B cell (primary cell): ENCODE measurements at regions not wholly inside any gene's neighbourhood (a gene's known extent, or its start where the extent isn't known, plus 50 kb on each side); places are given as distances from the start of the nearest gene placed in this dataset.

Source experiments
- ATAC-seq: fragments of 200-7000 bp; cut with Tn5 transposase; one replicate; pipeline ENCODE4 v1.10.0; 2021; ENCODE audit warnings: low read depth, mild to moderate bottlenecking, moderate number of reproducible peaks, moderate library complexity
- CTCF ChIA-PET: fragments of 350-600 bp; sonication (Branson Sonifier 250); formaldehyde crosslinking; loops from one replicate; lab custom pipeline; 2021; ENCODE audit warnings: antibody characterized with exemption, inconsistent platforms; lab: Charles Lee
- POLR2A ChIA-PET: fragments of 350-600 bp; sonication (Branson Sonifier 250); formaldehyde crosslinking; loops from one replicate; lab custom pipeline; 2021; ENCODE audit warnings: antibody characterized with exemption; lab: Charles Lee
- DNase-seq: peaks from one replicate; pipeline ENCODE4 v3.0.0; 2013
- H2AFZ ChIP-seq: 2 replicates; pipeline ENCODE4 v1.6.1; 2012; ENCODE audit warnings: mild to moderate bottlenecking, low read depth, low read length; ENCODE audit not compliant: insufficient read depth, poor library complexity, severe bottlenecking
- H3K27ac ChIP-seq, 2 donors: 1 replicate in 1 of 2; 2 replicates in 1 of 2; pipeline ENCODE4 v1.5.1; 2012 to 2013; ENCODE audit warnings: low read length in 2 of 2, mild to moderate bottlenecking in 2 of 2, moderate library complexity in 1 of 2
- H3K27me3 ChIP-seq, 4 experiments: fragments of 200-600 bp in 1 of 4; sonication (generic) in 1 of 4; replicated peaks in 1 of 4; 1 replicate in 2 of 4; 2 replicates in 2 of 4; pipeline versions ENCODE4 v1.6.1 to v1.7.0; 2013 to 2016; ENCODE audit warnings: low read length in 3 of 4, mild to moderate bottlenecking in 2 of 4, mixed read lengths in 1 of 4, moderate library complexity in 1 of 4; ENCODE audit not compliant: insufficient read depth in 4 of 4, control insufficient read depth in 3 of 4; ENCODE audit errors: control extremely low read depth in 1 of 4
- H3K36me3 ChIP-seq, 2 experiments: replicated peaks in 1 of 2; 1 replicate in 1 of 2; 2 replicates in 1 of 2; pipeline versions ENCODE4 v1.6.1 to v1.7.1; 2013; ENCODE audit warnings: low read length in 1 of 2; ENCODE audit not compliant: insufficient read depth in 2 of 2, control insufficient read depth in 1 of 2; ENCODE audit errors: control extremely low read depth in 1 of 2, extremely low read depth in 1 of 2
- H3K4me1 ChIP-seq, 2 donors: fragments of 200-600 bp in 1 of 2; sonication (generic) in 1 of 2; 1 replicate in 1 of 2; 2 replicates in 1 of 2; pipeline versions ENCODE4 v1.5.1 to v1.6.1; 2013 to 2017; ENCODE audit warnings: low read length in 2 of 2; ENCODE audit not compliant: control insufficient read depth in 2 of 2, insufficient read depth in 2 of 2
- H3K4me2 ChIP-seq: replicated peaks from 2 replicates; pipeline ENCODE3; 2012; ENCODE audit warnings: mild to moderate bottlenecking, low read depth, low read length; ENCODE audit not compliant: poor library complexity, severe bottlenecking
- H3K4me3 ChIP-seq, 5 experiments: fragments of 200-600 bp in 1 of 5; sonication (generic) in 1 of 5; 1 replicate in 3 of 5; 2 replicates in 2 of 5; pipeline versions ENCODE4 v1.5.1 to v1.7.0; 2011 to 2016; ENCODE audit warnings: low read length in 4 of 5, mild to moderate bottlenecking in 4 of 5, low read depth in 2 of 5, control low read depth in 1 of 5, moderate library complexity in 1 of 5; ENCODE audit not compliant: insufficient read depth in 1 of 5; ENCODE audit errors: control extremely low read depth in 1 of 5, extremely low read depth in 1 of 5
- H3K79me2 ChIP-seq: fragments of 200-600 bp; sonication (generic); one replicate; pipeline ENCODE4 v1.6.0; 2016; ENCODE audit warnings: low read length; ENCODE audit not compliant: control insufficient read depth, insufficient read depth
- H3K9ac ChIP-seq: fragments of 200-600 bp; sonication (generic); 2 replicates; pipeline ENCODE4 v1.6.1; 2017; ENCODE audit warnings: mild to moderate bottlenecking, low read length, moderate library complexity
- H3K9me3 ChIP-seq, 3 donors: one replicate each; pipeline versions ENCODE4 v1.6.1 to v1.7.1; 2013; ENCODE audit warnings: low read length in 2 of 3; ENCODE audit not compliant: control insufficient read depth in 2 of 3, insufficient read depth in 1 of 3; ENCODE audit errors: control extremely low read depth in 1 of 3
- H4K20me1 ChIP-seq: 2 replicates; pipeline ENCODE4 v1.6.0; 2012; ENCODE audit warnings: mild to moderate bottlenecking, low read length; ENCODE audit not compliant: insufficient read depth, control insufficient read depth, poor library complexity, severe bottlenecking
- H3K27ac Mint-ChIP-seq: one replicate; pipeline ENCODE4 v1.8.0; 2021; ENCODE audit warnings: mixed read lengths
- H3K27me3 Mint-ChIP-seq: one replicate; pipeline ENCODE4 v1.8.0; 2021; ENCODE audit warnings: mixed read lengths
- H3K4me1 Mint-ChIP-seq: one replicate; pipeline ENCODE4 v1.8.0; 2021; ENCODE audit warnings: mixed read lengths
- H3K4me3 Mint-ChIP-seq: one replicate; pipeline ENCODE4 v1.8.0; 2021; ENCODE audit warnings: mixed read lengths
- H3K9me3 Mint-ChIP-seq: one replicate; pipeline ENCODE4 v1.8.0; 2022; ENCODE audit warnings: mixed read lengths; ENCODE audit not compliant: insufficient read depth
- CTCF ChIP-seq: fragments of 200-600 bp; IDR thresholded peaks from one replicate; pipeline ENCODE4 v1.8.0; 2022; ENCODE audit warnings: antibody characterized with exemption, mild to moderate bottlenecking
- EZH2 ChIP-seq: IDR thresholded peaks from 2 replicates; pipeline ENCODE4 v1.6.1; 2012; ENCODE audit warnings: borderline replicate concordance, low read depth, mild to moderate bottlenecking, moderate library complexity, low read length; ENCODE audit not compliant: insufficient read depth, poor library complexity, severe bottlenecking
- WGBS: methylation state at CpG from one replicate; pipeline ENCODE4 v1.1.5; 2013; ENCODE audit warnings: missing lambda C conversion rate; ENCODE audit not compliant: insufficient coverage; 5-methylcytosine and 5-hydroxymethylcytosine counted together
- intact Hi-C: fragments of 100-400 bp; cut with micrococcal nuclease; formaldehyde crosslinking; loops from one replicate; pipeline ENCODE4 v1.10.0; 2022

GRCh38 chr6:140917911-140918310 lies 1214.8 kb upstream of the GJE1 start:
- Mint-ChIP-seq H3K4me1 (no peaks in the 10 kb centered on the region), H3K9me3 (no peaks in the 10 kb centered on the region), H3K27me3 (no peaks in the 10 kb centered on the region), H3K4me3 (no peak overlapping the region), H3K27ac (no peak overlapping the region)
- Histone ChIP-seq H4K20me1 (no peaks in the 10 kb centered on the region), H2AFZ (no peak overlapping the region), H3K27me3 (no peaks in the 10 kb centered on the region), H3K9ac (no peak overlapping the region), H3K36me3 (no peaks in the 10 kb centered on the region), H3K4me2 (no peak overlapping the region), H3K27ac (no peak overlapping the region), H3K79me2 (no peaks in the 10 kb centered on the region), H3K9me3 (no peaks in the 10 kb centered on the region), H3K4me3 (no peak overlapping the region), H3K4me1 (no peaks in the 10 kb centered on the region)
- intact Hi-C loops = no loop called here
- TF ChIP-seq CTCF = no peak
- ChIA-PET CTCF (interaction anchor here (1.6 kb wide), 1 partner anchor 1548 kb away, joined by 4 read pairs; no protein-coding TSS in a partner anchor), POLR2A (no interaction called here)
- WGBS = no CpG with 5 or more reads among the region's 2 CpGs
- ATAC-seq = no peak
- DNase-seq = no peak

GRCh38 chr6:140915551-140915950 lies 1217.2 kb upstream of the GJE1 start:
- Mint-ChIP-seq H3K4me1 (no peaks in the 10 kb centered on the region), H3K27me3 (no peaks in the 10 kb centered on the region), H3K9me3 (no peaks in the 10 kb centered on the region), H3K27ac (no peak overlapping the region), H3K4me3 (no peak overlapping the region)
- DNase-seq (no peak), ATAC-seq (no peak)
- no peaks in the 10 kb centered on the region for H3K79me2 ChIP-seq
- no peaks in the 10 kb centered on the region for H3K36me3 ChIP-seq
- TF ChIP-seq EZH2 (no peak), CTCF (no peak)
- H2AFZ ChIP-seq = no peak overlapping the region
- H3K9me3 ChIP-seq = no peaks in the 10 kb centered on the region
- ChIA-PET POLR2A (no interaction called here), CTCF (interaction anchor here (0.6 kb wide), 1 partner anchor 647 kb away, joined by 4 read pairs; no protein-coding TSS in a partner anchor)
- intact Hi-C loops = no loop called here
- no CpG with 5 or more reads among the region's 3 CpGs for WGBS
- no peaks in the 10 kb centered on the region for H3K4me1 ChIP-seq
- no peak overlapping the region for H3K4me2 ChIP-seq
- H3K4me3 ChIP-seq = no peak overlapping the region
- no peaks in the 10 kb centered on the region for H3K27me3 ChIP-seq
- H3K9ac ChIP-seq = no peak overlapping the region
- no peaks in the 10 kb centered on the region for H4K20me1 ChIP-seq
- no peak overlapping the region for H3K27ac ChIP-seq
